OCI-LY3 (cell line): ENCODE measurements at regions not wholly inside any gene's neighbourhood (a gene's known extent, or its start where the extent isn't known, plus 50 kb on each side); places are given as distances from the start of the nearest gene placed in this dataset.

Experiments used
- CTCF ChIP-seq: fragments of 200-600, 300-600 bp; sonication (generic); IDR thresholded peaks from 2 replicates; pipeline ENCODE4 v1.5.1; 2014; ENCODE audit warnings: antibody characterized with exemption, low read length, low read depth
- EZH2phosphoT487 ChIP-seq: fragments of 200-600 bp; shearing (Covaris generic); IDR thresholded peaks from 2 replicates; pipeline ENCODE4 v1.6.1; 2018; ENCODE audit warnings: antibody characterized with exemption, mixed run types, low read depth

DNA sequence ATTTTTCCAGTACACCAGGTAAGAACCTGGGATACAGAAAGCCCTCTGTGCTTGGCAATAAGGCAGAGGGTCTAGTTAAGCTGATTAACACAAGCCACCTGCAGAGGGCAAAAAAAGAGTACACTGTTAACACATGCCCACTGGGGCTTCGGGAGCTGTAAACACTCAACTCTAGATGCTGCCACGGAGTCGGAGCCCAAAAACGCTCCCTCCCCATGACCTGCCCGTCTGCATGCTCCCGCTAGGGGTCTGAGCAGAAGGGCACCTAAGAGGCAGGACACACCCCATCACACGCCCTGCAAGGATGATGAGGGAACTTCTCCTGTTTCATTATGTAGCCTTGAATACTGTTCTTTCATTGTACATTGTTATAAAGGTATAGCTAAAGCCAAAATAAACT lies 715.6 kb upstream of the AADAT start:
- no peak for TF ChIP-seq CTCF
- no peak for TF ChIP-seq EZH2phosphoT487
